NOMO-1 treated with DMSO at 0.1 percent for 48 hours (cell line): ENCODE measurements at regions not wholly inside any gene's neighbourhood (a gene's known extent, or its start where the extent isn't known, plus 50 kb on each side); places are given as distances from the start of the nearest gene placed in this dataset.
A peak's percentile ranks its signal among the peaks of the same experiment; 100 is the strongest.

Experiments used
- DNase-seq: peaks from one replicate; lab custom pipeline; 2025; ENCODE audit not compliant: unreplicated experiment; lab: John Stamatoyannopoulos, UW

- DNase-seq = peak; percentile 56
Measured at GRCh38 chr1:87717157-87717670, 388.5 kb downstream of the LMO4 start.

GRCh38 chr1:87718241-87718950 lies 389.7 kb downstream of the LMO4 start:
- no peak for DNase-seq

GRCh38 chr1:87719658-87720057 lies 391.0 kb downstream of the LMO4 start:
- no peak for DNase-seq

- DNase-seq = no peak
Measured at GRCh38 chr1:87720561-87720960, 391.9 kb downstream of the LMO4 start.

- no peak for DNase-seq
Measured at GRCh38 chr1:87723193-87723592, 394.5 kb downstream of the LMO4 start.

GRCh38 chr1:87728169-87728568 lies 399.5 kb downstream of the LMO4 start:
- DNase-seq = no peak

- no peak for DNase-seq
Measured at GRCh38 chr1:87730274-87731216, 401.9 kb downstream of the LMO4 start.

- DNase-seq = no peak
Measured at GRCh38 chr1:87733386-87733785, 404.7 kb downstream of the LMO4 start.

GRCh38 chr1:87735750-87736149 lies 407.1 kb downstream of the LMO4 start:
- no peak for DNase-seq

- no peak for DNase-seq
Measured at GRCh38 chr1:87739141-87739540, 410.5 kb downstream of the LMO4 start.

- DNase-seq = no peak
Measured at GRCh38 chr1:87739704-87740103, 411.0 kb downstream of the LMO4 start.

GRCh38 chr1:87743256-87743655 lies 414.6 kb downstream of the LMO4 start:
- no peak for DNase-seq

- DNase-seq = no peak
Measured at GRCh38 chr1:87744056-87744455, 415.4 kb downstream of the LMO4 start.

GRCh38 chr1:87744763-87745162 lies 416.1 kb downstream of the LMO4 start:
- DNase-seq = no peak

- DNase-seq = no peak
Measured at GRCh38 chr1:87753366-87753765, 424.7 kb downstream of the LMO4 start.

- DNase-seq = no peak
Measured at GRCh38 chr1:87754139-87754538, 425.5 kb downstream of the LMO4 start.

GRCh38 chr1:87757676-87758075 lies 429.0 kb downstream of the LMO4 start:
- no peak for DNase-seq

- peak; percentile 26 for DNase-seq
Measured at GRCh38 chr1:87759421-87760087, 430.9 kb downstream of the LMO4 start.

GRCh38 chr1:87760155-87760554 lies 431.5 kb downstream of the LMO4 start:
- no peak for DNase-seq

- DNase-seq = no peak
Measured at GRCh38 chr1:87760654-87761053, 432.0 kb downstream of the LMO4 start.

- no peak for DNase-seq
Measured at GRCh38 chr1:87763483-87763882, 434.8 kb downstream of the LMO4 start.
